HCT116 (cell line): ENCODE measurements at regions not wholly inside any gene's neighbourhood (a gene's known extent, or its start where the extent isn't known, plus 50 kb on each side); places are given as distances from the start of the nearest gene placed in this dataset.

Experiments used
- EZH2 ChIP-seq: fragments of 200-600 bp; sonication (generic); IDR thresholded peaks from 2 replicates; pipeline ENCODE4 v1.6.1; 2017; ENCODE audit warnings: antibody characterized with exemption, mixed run types
- POLR2A ChIP-seq: IDR thresholded peaks from 2 replicates; pipeline ENCODE4 v1.7.0; 2011; ENCODE audit warnings: borderline replicate concordance; ENCODE audit not compliant: insufficient read depth, insufficient read length; ENCODE audit errors: extremely low read depth
- TCF7L2 ChIP-seq: IDR thresholded peaks from 2 replicates; pipeline ENCODE4 v1.7.0; 2011; ENCODE audit warnings: borderline replicate concordance, inconsistent platforms; ENCODE audit not compliant: insufficient read depth, insufficient read length; ENCODE audit errors: extremely low read depth
- TF ChIP-seq, protein P1 (sequence below): IDR thresholded peaks from 2 replicates; pipeline ENCODE4 v1.6.1; 2012

DNA sequence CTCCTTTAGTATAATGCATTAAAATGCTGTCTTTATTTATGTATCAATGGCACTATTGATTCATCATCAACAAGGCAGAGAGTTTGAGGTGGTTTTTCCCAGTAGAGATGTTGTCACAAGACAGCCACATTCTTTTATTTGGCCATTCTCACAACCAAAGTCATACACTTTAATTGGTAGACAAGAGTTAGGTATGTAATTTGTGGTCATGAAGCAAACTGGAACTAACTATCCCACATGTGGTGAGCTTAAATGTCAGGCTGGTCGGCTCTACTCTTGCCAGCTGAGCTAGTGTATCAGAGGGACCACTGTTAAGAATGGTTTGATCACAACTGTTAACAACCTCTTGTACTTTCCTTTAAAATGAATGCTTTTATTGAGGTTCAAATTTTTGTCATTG lies 714.6 kb downstream of the CD109 start:
- TF ChIP-seq TCF7L2 (no peak), EZH2 (no peak), POLR2A (no peak)
- TF ChIP-seq, protein P1, sequence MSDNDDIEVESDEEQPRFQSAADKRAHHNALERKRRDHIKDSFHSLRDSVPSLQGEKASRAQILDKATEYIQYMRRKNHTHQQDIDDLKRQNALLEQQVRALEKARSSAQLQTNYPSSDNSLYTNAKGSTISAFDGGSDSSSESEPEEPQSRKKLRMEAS = no peak
